A549 (cell line): ENCODE measurements at regions not wholly inside any gene's neighbourhood (a gene's known extent, or its start where the extent isn't known, plus 50 kb on each side); places are given as distances from the start of the nearest gene placed in this dataset.

Experiments used
- ATAC-seq, 2 experiments: fragments of 200-7000 bp in 1 of 2; fragments of >200 bp in 1 of 2; cut with Nextera tagmentation in 1 of 2; cut with Tn5 transposase in 1 of 2; 3 replicates each; pipeline versions ENCODE4 v1.8.0 to v1.9.1; 2018 to 2020; ENCODE audit warnings: mild to moderate bottlenecking in 1 of 2, moderate library complexity in 1 of 2
- CTCF ChIA-PET: fragments of 300-600 bp; sonication (Branson Sonifier 250); formaldehyde crosslinking; extraction: SDS; loops from one replicate; lab custom pipeline; 2021; ENCODE audit warnings: antibody characterized with exemption, inconsistent platforms; lab: Yijun Ruan, JAX
- POLR2A ChIA-PET: fragments of 350-600 bp; formaldehyde crosslinking; extraction: SDS; loops from one replicate; lab custom pipeline; 2021; ENCODE audit warnings: antibody characterized with exemption, inconsistent platforms; lab: Yijun Ruan, JAX
- DNase-seq, 2 experiments: peaks; one replicate each; pipeline versions ENCODE4 v3.0.0 to v3.0.0-alpha.2; 2011 to 2016; ENCODE audit warnings: low read depth in 1 of 2, low spot score in 1 of 2
- FAIRE-seq: peaks from 2 replicates; lab custom pipeline; 2011; peaks lifted over from hg19 to GRCh38; lab: Jason Lieb, UNC
- H3K27ac ChIP-seq, 2 experiments: fragments of >200 bp; sonication (Bioruptor Twin); formaldehyde crosslinking; 3 replicates each; pipeline ENCODE4 v1.5.1; 2016 to 2017
- H3K4me1 ChIP-seq: fragments of >200 bp; sonication (Bioruptor Twin); formaldehyde crosslinking; 3 replicates; pipeline ENCODE4 v1.6.1; 2016
- H3K4me2 ChIP-seq: fragments of >200 bp; sonication (Bioruptor Twin); formaldehyde crosslinking; 3 replicates; pipeline ENCODE4 v1.6.1; 2016
- H3K4me3 ChIP-seq: fragments of >200 bp; sonication (Bioruptor Twin); formaldehyde crosslinking; 3 replicates; pipeline ENCODE4 v1.5.1; 2016
- H3K9me3 ChIP-seq: fragments of >200 bp; sonication (Bioruptor Twin); formaldehyde crosslinking; 3 replicates; pipeline ENCODE4 v1.6.1; 2016
- ATOH8 ChIP-seq: fragments of 250-450 bp; sonication (Bioruptor Pico); IDR thresholded peaks from 2 replicates; pipeline ENCODE4 v1.5.0; 2020; ENCODE audit warnings: low read depth, mild to moderate bottlenecking, moderate library complexity
- CBX8 ChIP-seq: fragments of 200-600 bp; sonication (generic); IDR thresholded peaks from 2 replicates; pipeline ENCODE4 v1.6.1; 2016
- CEBPB ChIP-seq, 2 experiments: fragments of >200 bp in 1 of 2; sonication (Bioruptor Twin) in 1 of 2; formaldehyde crosslinking in 1 of 2; IDR thresholded peaks; 2 replicates each; pipeline ENCODE4 v1.6.1; 2012 to 2016
- CHD2 ChIP-seq: fragments of 150-350 bp; IDR thresholded peaks from 2 replicates; pipeline ENCODE4 v1.6.1; 2014; ENCODE audit warnings: low read length; ENCODE audit not compliant: partially characterized antibody
- EHMT2 ChIP-seq: fragments of 200-600 bp; sonication (generic); IDR thresholded peaks from 2 replicates; pipeline ENCODE4 v1.6.1; 2016; ENCODE audit warnings: antibody characterized with exemption, low read depth, mild to moderate bottlenecking, moderate library complexity
- GATA3 ChIP-seq: IDR thresholded peaks from 2 replicates; pipeline ENCODE4 v1.6.1; 2012; ENCODE audit warnings: borderline replicate concordance
- HMGXB4 ChIP-seq: fragments of 250-450 bp; sonication (Bioruptor Pico); IDR thresholded peaks from 2 replicates; pipeline ENCODE4 v1.5.0; 2021; ENCODE audit warnings: mild to moderate bottlenecking, moderate library complexity, borderline replicate concordance
- MAFK ChIP-seq: fragments of 450-650 bp; IDR thresholded peaks from 2 replicates; pipeline ENCODE4 v1.6.1; 2014; ENCODE audit not compliant: partially characterized antibody
- NFE2L2 ChIP-seq: fragments of 150-350 bp; conservative IDR thresholded peaks from 2 replicates; pipeline ENCODE4 v1.6.1; 2014; ENCODE audit warnings: low read length
- NR3C1 ChIP-seq: fragments of >200 bp; sonication (Bioruptor Twin); formaldehyde crosslinking; IDR thresholded peaks from 3 replicates; pipeline ENCODE4 v1.6.1; 2017
- PBX3 ChIP-seq: IDR thresholded peaks from 2 replicates; pipeline ENCODE4 v1.6.1; 2012
- POLR2A ChIP-seq: IDR thresholded peaks from 2 replicates; pipeline ENCODE4 v1.6.1; 2012; ENCODE audit warnings: mild to moderate bottlenecking, low read length
- POLR2AphosphoS2 ChIP-seq: conservative IDR thresholded peaks from 2 replicates; pipeline ENCODE4 v1.6.1; 2012; ENCODE audit warnings: low read length, improper control_type of control experiment, inconsistent platforms
- RAD21 ChIP-seq, 2 experiments: fragments of >200 bp in 1 of 2; sonication (Bioruptor Twin) in 1 of 2; formaldehyde crosslinking in 1 of 2; IDR thresholded peaks in 1 of 2; conservative IDR thresholded peaks in 1 of 2; 2 replicates in 1 of 2; 3 replicates in 1 of 2; pipeline ENCODE4 v1.6.1; 2012 to 2018; ENCODE audit warnings: inconsistent platforms in 1 of 2
- RCOR1 ChIP-seq: fragments of 150-350 bp; IDR thresholded peaks from 2 replicates; pipeline ENCODE4 v1.6.1; 2014; ENCODE audit warnings: antibody characterized with exemption, low read length, low read depth
- REST ChIP-seq: fragments of 200-600 bp; sonication (generic); IDR thresholded peaks from 2 replicates; pipeline ENCODE4 v1.6.1; 2016; ENCODE audit warnings: antibody characterized with exemption, mild to moderate bottlenecking, moderate library complexity
- RNF2 ChIP-seq: fragments of 200-600 bp; sonication (generic); IDR thresholded peaks from 2 replicates; pipeline ENCODE4 v1.6.1; 2016; ENCODE audit warnings: low read depth, mild to moderate bottlenecking, antibody characterized with exemption, moderate library complexity, borderline replicate concordance
- WGBS: methylation state at CpG from one replicate; pipeline ENCODE4 v1.1.6; 2017; ENCODE audit errors: missing lambda C conversion rate; 5-methylcytosine and 5-hydroxymethylcytosine counted together

GRCh38 chr3:34276342-34276741 lies 477.9 kb downstream of the PDCD6IP start:
- ATAC-seq: no peak
- Histone ChIP-seq H3K9me3 (no peaks in the 10 kb centered on the region), H3K27ac (no peak overlapping the region), H3K4me2 (no peak overlapping the region), H3K4me1 (no peaks in the 10 kb centered on the region), H3K4me3 (no peak overlapping the region)
- TF ChIP-seq POLR2A (no peak), EHMT2 (no peak)
- no peak for DNase-seq
- FAIRE-seq: no peak
- CTCF ChIA-PET: no interaction called here
- POLR2A ChIA-PET: no interaction called here

GRCh38 chr3:34277110-34277509 lies 478.7 kb downstream of the PDCD6IP start:
- WGBS: 64% methylated on average over 2 of the region's 2 CpGs
- no peak overlapping the region for H3K4me2 ChIP-seq
- CTCF ChIA-PET: interaction anchor here (0.6 kb wide), 1 partner anchor 86 kb away, joined by 4 read pairs; no protein-coding TSS in a partner anchor
- DNase-seq: no peak
- TF ChIP-seq PBX3: no peak
- peak in 1 of 2 experiments; percentile 34; a peak in 2 of 5 replicates for TF ChIP-seq RAD21 (conservative IDR thresholded peaks at IDR 0.05 in 1 of 2, IDR thresholded peaks at IDR 0.05 in 1 of 2)
- no peak overlapping the region for H3K4me3 ChIP-seq
- H3K27ac ChIP-seq: no peak overlapping the region
- peak; percentile 24 to 55; a peak in 3 of 6 replicates for ATAC-seq
- POLR2A ChIA-PET: no interaction called here
- H3K9me3 ChIP-seq: no peaks in the 10 kb centered on the region
- no peaks in the 10 kb centered on the region for H3K4me1 ChIP-seq
- FAIRE-seq: no peak

- ChIA-PET CTCF (interaction anchor here (0.9 kb wide), 1 partner anchor 18 kb away, joined by 3 read pairs; no protein-coding TSS in a partner anchor), POLR2A (no interaction called here)
- DNase-seq: no peak
- Histone ChIP-seq H3K4me1 (no peaks in the 10 kb centered on the region), H3K4me2 (no peak overlapping the region), H3K9me3 (no peaks in the 10 kb centered on the region), H3K27ac (no peak overlapping the region), H3K4me3 (no peak overlapping the region)
- TF ChIP-seq ATOH8: no peak
- 32% methylated on average over 2 of the region's 2 CpGs for WGBS
- no peak for FAIRE-seq
- ATAC-seq: no peak
These were observed 481.5 kb downstream of the PDCD6IP start for GRCh38 chr3:34279901-34280300.

- H3K4me1 ChIP-seq: no peaks in the 10 kb centered on the region
- no peak overlapping the region for H3K4me3 ChIP-seq
- no peak overlapping the region for H3K27ac ChIP-seq
- 14% methylated on average over 3 of the region's 3 CpGs for WGBS
- CTCF ChIA-PET: interaction anchor here (1.1 kb wide), 1 partner anchor 15 kb away, joined by 3 read pairs; no protein-coding TSS in a partner anchor
- TF ChIP-seq NFE2L2: no peak
- no peak for TF ChIP-seq CHD2
- no peak for TF ChIP-seq EHMT2
- TF ChIP-seq RNF2: no peak
- no peak for TF ChIP-seq REST
- no peak for TF ChIP-seq POLR2AphosphoS2
- TF ChIP-seq CEBPB (IDR thresholded peaks at IDR 0.05): no peak
- no peak for TF ChIP-seq NR3C1
- TF ChIP-seq RCOR1: no peak
- no peak for TF ChIP-seq GATA3
- TF ChIP-seq CBX8: no peak
- no peak for TF ChIP-seq MAFK
- no peak for TF ChIP-seq HMGXB4 (CRISPR knock-in tag)
- H3K9me3 ChIP-seq: no peaks in the 10 kb centered on the region
- no peak overlapping the region for H3K4me2 ChIP-seq
- POLR2A ChIA-PET: no interaction called here
- DNase-seq (no peak), FAIRE-seq (no peak), ATAC-seq (no peak)
These were observed 485.3 kb downstream of the PDCD6IP start for GRCh38 chr3:34283751-34284150.
